SK-MEL-5 (cell line): ENCODE measurements at regions not wholly inside any gene's neighbourhood (a gene's known extent, or its start where the extent isn't known, plus 50 kb on each side); places are given as distances from the start of the nearest gene placed in this dataset.
"Not testable (repeated sequence)": the region's sequence is repeated elsewhere in the genome, so short reads cannot be mapped to it uniquely, and the experiment has no call there.

Experiments
- DNase-seq: peaks from one replicate; pipeline ENCODE4 v3.0.0-alpha.2; 2016; ENCODE audit warnings: low read depth, low spot score
- in situ Hi-C: cut with HindIII; loops from 2 replicates; pipeline ENCODE4 v1.10.0; 2016; ENCODE audit warnings: low sequenced_read_pairs, high pct_unique_total_duplicates, low pct_unique_long_range_greater_than_20kb

- in situ Hi-C loops, result no loop called here
- no peak for DNase-seq
Observed at GRCh38 chr10:28878236-28878970, 201.1 kb downstream of the BAMBI start.

- in situ Hi-C loops, result no loop called here
- DNase-seq, result no peak
Observed at GRCh38 chr10:28879246-28879645, 201.9 kb downstream of the BAMBI start.

GRCh38 chr10:28879875-28880682, 202.8 kb downstream of the BAMBI start:
- in situ Hi-C loops, result no loop called here

GRCh38 chr10:28880683-28880950, 203.3 kb downstream of the BAMBI start:
- in situ Hi-C loops, result no loop called here
- no peak for DNase-seq

More at GRCh38 chr10:28879875-28880682, 202.8 kb downstream of the BAMBI start:
- no peak for DNase-seq

GRCh38 chr10:28881171-28881882, 204.0 kb downstream of the BAMBI start:
- in situ Hi-C loops, result no loop called here
- no peak for DNase-seq

- in situ Hi-C loops, result no loop called here
- no peak for DNase-seq
Observed at GRCh38 chr10:28883741-28884423, 206.6 kb downstream of the BAMBI start.

GRCh38 chr10:28890121-28890950, 213.0 kb downstream of the BAMBI start:
- no peak for DNase-seq
- in situ Hi-C loops, result no loop called here

- DNase-seq, result no peak
- in situ Hi-C loops, result no loop called here
Observed at GRCh38 chr10:28891058-28891713, 213.9 kb downstream of the BAMBI start.

GRCh38 chr10:28892818-28893547, 215.7 kb downstream of the BAMBI start:
- DNase-seq, result peak; percentile 98
- in situ Hi-C loops, result no loop called here

- no peak for DNase-seq
- in situ Hi-C loops, result no loop called here
Observed at GRCh38 chr10:28894146-28894545, 216.8 kb downstream of the BAMBI start.

GRCh38 chr10:28895671-28896070, 218.3 kb downstream of the BAMBI start:
- in situ Hi-C loops, DNase-seq: not testable (repeated sequence)

- in situ Hi-C loops, DNase-seq: not testable (repeated sequence)
Observed at GRCh38 chr10:28896791-28897409, 219.6 kb downstream of the BAMBI start.

GRCh38 chr10:28897617-28898464, 220.5 kb downstream of the BAMBI start:
- peak; percentile 99 for DNase-seq
- in situ Hi-C loops, result no loop called here

GRCh38 chr10:28902215-28902614, 224.9 kb downstream of the BAMBI start:
- DNase-seq, result no peak
- in situ Hi-C loops, result no loop called here

- DNase-seq, result no peak
- in situ Hi-C loops, result no loop called here
Observed at GRCh38 chr10:28903063-28903462, 225.7 kb downstream of the BAMBI start.
